Uterus (tissue), 2 donors: ENCODE measurements at regions not wholly inside any gene's neighbourhood (a gene's known extent, or its start where the extent isn't known, plus 50 kb on each side); places are given as distances from the start of the nearest gene placed in this dataset.

ENCODE experiments used
- CTCF ChIP-seq, 4 experiments: fragments of 200-600 bp in 2 of 4; fragments of 450-650 bp in 2 of 4; sonication (generic) in 2 of 4; IDR thresholded peaks; one replicate each; pipeline ENCODE4 v1.5.1; 2016 to 2019; ENCODE audit warnings: antibody characterized with exemption in 4 of 4, mild to moderate bottlenecking in 2 of 4, moderate library complexity in 1 of 4
- POLR2A ChIP-seq, 2 donors: fragments of 450-650 bp; IDR thresholded peaks; one replicate each; pipeline ENCODE4 v1.6.1; 2016; ENCODE audit warnings: antibody characterized with exemption in 2 of 2, mild to moderate bottlenecking in 1 of 2, moderate library complexity in 1 of 2

GRCh38 chr6:111926731-111927302 lies 53.6 kb upstream of the FYN start:
- TF ChIP-seq CTCF (IDR thresholded peaks at IDR 0.05) (no peak), POLR2A (IDR thresholded peaks at IDR 0.05) (no peak)
